ENCODE measurements at regions not wholly inside any gene's neighbourhood (a gene's known extent, or its start where the extent isn't known, plus 50 kb on each side); places are given as distances from the start of the nearest gene placed in this dataset.

DNA sequence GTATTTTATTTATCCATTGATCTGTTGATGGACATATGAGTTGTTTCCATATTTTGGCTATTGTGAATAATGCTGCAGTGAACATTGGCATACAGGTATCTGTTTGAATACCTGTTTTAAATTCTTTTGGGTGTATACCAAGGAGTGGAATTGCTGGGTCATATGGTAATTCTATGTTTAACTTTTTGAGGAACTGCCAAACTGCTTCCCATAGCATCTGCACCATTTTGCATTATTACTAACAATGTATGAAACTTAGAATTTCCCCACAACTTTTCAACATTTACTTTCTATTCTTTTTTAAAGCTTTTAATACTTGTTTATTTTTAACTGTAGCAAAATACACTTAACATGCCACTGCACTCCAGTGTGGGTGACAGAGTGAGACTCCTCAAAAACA lies 57.0 kb upstream of the MSN start:
- H3K27ac ChIP-seq (ENCODE audit: low read depth in 1 of 2, low read length in 2 of 2) = no peak overlapping the region
- POLR2A ChIA-PET = no interaction called here
- no peaks in the 10 kb centered on the region for H3K36me3 Mint-ChIP-seq (ENCODE audit: low read depth)
- intact Hi-C loops (cut with DNase I, micrococcal nuclease) = no loop called here
- no peak for DNase-seq
- ATAC-seq (ENCODE audit: poor library complexity) = no peak
- CTCF ChIA-PET = no interaction called here
- H3K27ac Mint-ChIP-seq = peak overlapping the region; percentile 49
- H3K9me3 ChIP-seq (ENCODE audit: control insufficient read depth in 1 of 2, insufficient read depth in 1 of 2, low read length in 2 of 2) = no peaks in the 10 kb centered on the region
- no peak overlapping the region for H3K4me3 Mint-ChIP-seq
- no peak overlapping the region for H3K4me3 ChIP-seq (ENCODE audit: low read length)
- H3K27me3 ChIP-seq (ENCODE audit: control insufficient read depth in 1 of 2, insufficient read depth in 2 of 2, low read length in 2 of 2) = no peaks in the 10 kb centered on the region
- peaks cover 24% of the 10 kb centered on the region for H3K4me1 ChIP-seq (ENCODE audit: insufficient read depth, low read length)
- H3K9me3 Mint-ChIP-seq = peaks cover 1% of the 10 kb centered on the region
- H3K27me3 Mint-ChIP-seq = no peaks in the 10 kb centered on the region
- TF ChIP-seq, protein P1, sequence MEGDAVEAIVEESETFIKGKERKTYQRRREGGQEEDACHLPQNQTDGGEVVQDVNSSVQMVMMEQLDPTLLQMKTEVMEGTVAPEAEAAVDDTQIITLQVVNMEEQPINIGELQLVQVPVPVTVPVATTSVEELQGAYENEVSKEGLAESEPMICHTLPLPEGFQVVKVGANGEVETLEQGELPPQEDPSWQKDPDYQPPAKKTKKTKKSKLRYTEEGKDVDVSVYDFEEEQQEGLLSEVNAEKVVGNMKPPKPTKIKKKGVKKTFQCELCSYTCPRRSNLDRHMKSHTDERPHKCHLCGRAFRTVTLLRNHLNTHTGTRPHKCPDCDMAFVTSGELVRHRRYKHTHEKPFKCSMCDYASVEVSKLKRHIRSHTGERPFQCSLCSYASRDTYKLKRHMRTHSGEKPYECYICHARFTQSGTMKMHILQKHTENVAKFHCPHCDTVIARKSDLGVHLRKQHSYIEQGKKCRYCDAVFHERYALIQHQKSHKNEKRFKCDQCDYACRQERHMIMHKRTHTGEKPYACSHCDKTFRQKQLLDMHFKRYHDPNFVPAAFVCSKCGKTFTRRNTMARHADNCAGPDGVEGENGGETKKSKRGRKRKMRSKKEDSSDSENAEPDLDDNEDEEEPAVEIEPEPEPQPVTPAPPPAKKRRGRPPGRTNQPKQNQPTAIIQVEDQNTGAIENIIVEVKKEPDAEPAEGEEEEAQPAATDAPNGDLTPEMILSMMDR (IDR thresholded peaks at IDR 0.05) = no peak
- peaks cover 39% of the 10 kb centered on the region for H3K4me1 Mint-ChIP-seq (ENCODE audit: low read depth)
- no peaks in the 10 kb centered on the region for H3K36me3 ChIP-seq (ENCODE audit: insufficient read depth, low read length)

DNA sequence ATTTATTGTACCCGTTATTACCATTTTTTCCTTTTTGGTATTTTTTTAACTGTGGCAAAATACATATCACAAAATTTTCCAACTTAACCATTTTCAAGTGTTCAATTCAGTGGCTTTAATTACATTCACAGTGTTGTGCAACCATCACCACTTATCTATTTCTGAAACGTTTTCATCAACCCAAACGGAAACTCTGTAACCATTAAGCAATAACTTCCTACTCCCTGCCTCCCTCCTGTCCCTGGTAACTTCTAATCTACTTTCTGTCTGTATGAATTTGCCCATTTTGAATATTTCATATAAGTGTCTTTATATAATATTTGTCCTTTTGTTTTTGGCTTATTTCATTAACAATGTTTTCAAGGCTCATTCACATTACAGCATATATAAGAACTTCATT lies 57.4 kb upstream of the MSN start:
- Mint-ChIP-seq H3K4me3 (peak overlapping the region; percentile 2), H3K27me3 (no peaks in the 10 kb centered on the region), H3K27ac (peak overlapping the region; percentile 49), H3K9me3 (peaks cover 4% of the 10 kb centered on the region), H3K4me1 (ENCODE audit: low read depth) (peaks cover 44% of the 10 kb centered on the region), H3K36me3 (ENCODE audit: low read depth) (no peaks in the 10 kb centered on the region)
- Histone ChIP-seq H3K4me3 (ENCODE audit: low read length) (no peak overlapping the region), H3K4me1 (ENCODE audit: insufficient read depth, low read length) (peaks cover 24% of the 10 kb centered on the region), H3K36me3 (ENCODE audit: insufficient read depth, low read length) (no peaks in the 10 kb centered on the region), H3K9me3 (ENCODE audit: control insufficient read depth in 1 of 2, insufficient read depth in 1 of 2, low read length in 2 of 2) (no peaks in the 10 kb centered on the region), H3K27me3 (ENCODE audit: control insufficient read depth in 1 of 2, insufficient read depth in 2 of 2, low read length in 2 of 2) (no peaks in the 10 kb centered on the region), H3K27ac (ENCODE audit: low read depth in 1 of 2, low read length in 2 of 2) (no peak overlapping the region)
- TF ChIP-seq, protein P1 (IDR thresholded peaks at IDR 0.05) = no peak
- ChIA-PET CTCF (no interaction called here), POLR2A (no interaction called here)
- intact Hi-C loops (cut with DNase I, micrococcal nuclease) = no loop called here
- no peak for ATAC-seq (ENCODE audit: poor library complexity)
- DNase-seq = peak in 1 of 14 experiments; percentile 40

DNA sequence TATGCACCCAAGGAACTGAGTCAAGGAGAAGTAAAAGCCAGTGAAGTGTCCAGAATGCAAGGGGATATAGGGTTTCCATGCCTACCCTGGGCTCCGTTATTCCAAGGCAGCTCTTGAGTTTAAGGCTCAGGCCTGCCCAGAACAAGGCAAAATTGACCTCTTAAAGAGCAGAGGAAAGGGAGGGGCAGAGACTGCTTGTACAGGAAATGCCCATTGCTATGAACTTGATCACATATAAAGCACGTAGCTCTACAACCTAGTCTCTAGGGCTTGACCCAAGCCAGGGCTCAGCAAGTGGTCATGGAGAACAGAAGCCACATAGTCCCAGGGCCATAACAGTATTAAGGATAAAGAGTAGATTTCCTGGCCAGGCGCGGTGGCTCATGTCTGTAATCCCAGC lies 58.2 kb upstream of the MSN start:
- Histone ChIP-seq H3K4me3 (ENCODE audit: low read length) (no peak overlapping the region), H3K4me1 (ENCODE audit: insufficient read depth, low read length) (peaks cover 24% of the 10 kb centered on the region), H3K9me3 (ENCODE audit: control insufficient read depth in 1 of 2, insufficient read depth in 1 of 2, low read length in 2 of 2) (no peaks in the 10 kb centered on the region), H3K36me3 (ENCODE audit: insufficient read depth, low read length) (no peaks in the 10 kb centered on the region), H3K27me3 (ENCODE audit: control insufficient read depth in 1 of 2, insufficient read depth in 2 of 2, low read length in 2 of 2) (no peaks in the 10 kb centered on the region), H3K27ac (ENCODE audit: low read depth in 1 of 2, low read length in 2 of 2) (no peak overlapping the region)
- Mint-ChIP-seq H3K27me3 (no peaks in the 10 kb centered on the region), H3K27ac (no peak overlapping the region), H3K4me1 (ENCODE audit: low read depth) (peaks cover 52% of the 10 kb centered on the region), H3K4me3 (no peak overlapping the region), H3K9me3 (peaks cover 4% of the 10 kb centered on the region), H3K36me3 (ENCODE audit: low read depth) (no peaks in the 10 kb centered on the region)
- ATAC-seq (ENCODE audit: poor library complexity) (no peak), DNase-seq (no peak)
- TF ChIP-seq, protein P1 (IDR thresholded peaks at IDR 0.05) = no peak
- intact Hi-C loops (cut with DNase I, micrococcal nuclease) = no loop called here
- ChIA-PET CTCF (no interaction called here), POLR2A (interaction anchor here (0.7 kb wide), 1 partner anchor 13 kb away, joined by 3 read pairs; no protein-coding TSS in a partner anchor)

All from CD4-positive, alpha-beta T cell (primary cell).